Kidney (tissue), 13 donors: ENCODE measurements at regions not wholly inside any gene's neighbourhood (a gene's known extent, or its start where the extent isn't known, plus 50 kb on each side); places are given as distances from the start of the nearest gene placed in this dataset.

ENCODE experiments used
- DNase-seq, 5 donors: peaks; one replicate each; pipeline ENCODE4 v3.0.0-alpha.2; 2013 to 2020
- FAIRE-seq: peaks from 2 replicates; lab custom pipeline; 2012; peaks lifted over from hg19 to GRCh38; lab: Jason Lieb, UNC
- H3K27ac ChIP-seq, 2 donors: one replicate each; pipeline ENCODE4 v1.7.0; 2013; ENCODE audit warnings: low read depth in 2 of 2, low read length in 2 of 2, inconsistent platforms in 1 of 2
- H3K27me3 ChIP-seq: one replicate; pipeline ENCODE4 v1.7.1; 2013; ENCODE audit warnings: low read length, inconsistent platforms; ENCODE audit not compliant: control insufficient read depth, insufficient read depth
- H3K36me3 ChIP-seq, 3 donors: one replicate each; pipeline versions ENCODE4 v1.7.0 to v1.7.1; 2013; ENCODE audit warnings: low read length in 3 of 3, control low read depth in 1 of 3, inconsistent platforms in 1 of 3; ENCODE audit not compliant: insufficient read depth in 3 of 3, control insufficient read depth in 2 of 3
- H3K4me1 ChIP-seq, 3 donors: one replicate each; pipeline versions ENCODE4 v1.7.0 to v1.7.1; 2013; ENCODE audit warnings: low read length in 3 of 3, inconsistent platforms in 1 of 3, low read depth in 1 of 3; ENCODE audit not compliant: control insufficient read depth in 2 of 3, insufficient read depth in 2 of 3
- H3K4me3 ChIP-seq, 3 donors: one replicate each; pipeline versions ENCODE4 v1.7.0 to v1.8.1; 2013; ENCODE audit warnings: low read length in 3 of 3, control low read depth in 1 of 3, inconsistent platforms in 1 of 3
- H3K9ac ChIP-seq, 3 donors: one replicate each; pipeline versions ENCODE4 v1.7.0 to v1.7.1; 2013; ENCODE audit warnings: low read length in 3 of 3, control low read depth in 1 of 3, inconsistent platforms in 1 of 3
- H3K9me3 ChIP-seq, 3 donors: one replicate each; pipeline versions ENCODE4 v1.7.0 to v1.7.1; 2013; ENCODE audit warnings: low read length in 3 of 3, control low read depth in 1 of 3, inconsistent platforms in 1 of 3; ENCODE audit not compliant: control insufficient read depth in 2 of 3, insufficient read depth in 1 of 3
- intact Hi-C: fragments of 100-400 bp; cut with DNase I; formaldehyde crosslinking; loops from one replicate; pipeline ENCODE4 v1.11.1; 2022
- TF ChIP-seq, protein P1 (sequence below): IDR thresholded peaks from 3 replicates; pipeline ENCODE4 v1.5.1; 2012; ENCODE audit warnings: mild to moderate bottlenecking, moderate library complexity, borderline replicate concordance; ENCODE audit not compliant: insufficient read depth; ENCODE audit errors: extremely low read depth
- donor health status: control.
- donor health status: control.
- donor health status: control.
- donor health status: control.
- donor health status: control.
- donor health status: DM: yes; HTN: yes; CAD: no.
- donor health status: Normal renal cell carcinoma (clear cell type).

DNA sequence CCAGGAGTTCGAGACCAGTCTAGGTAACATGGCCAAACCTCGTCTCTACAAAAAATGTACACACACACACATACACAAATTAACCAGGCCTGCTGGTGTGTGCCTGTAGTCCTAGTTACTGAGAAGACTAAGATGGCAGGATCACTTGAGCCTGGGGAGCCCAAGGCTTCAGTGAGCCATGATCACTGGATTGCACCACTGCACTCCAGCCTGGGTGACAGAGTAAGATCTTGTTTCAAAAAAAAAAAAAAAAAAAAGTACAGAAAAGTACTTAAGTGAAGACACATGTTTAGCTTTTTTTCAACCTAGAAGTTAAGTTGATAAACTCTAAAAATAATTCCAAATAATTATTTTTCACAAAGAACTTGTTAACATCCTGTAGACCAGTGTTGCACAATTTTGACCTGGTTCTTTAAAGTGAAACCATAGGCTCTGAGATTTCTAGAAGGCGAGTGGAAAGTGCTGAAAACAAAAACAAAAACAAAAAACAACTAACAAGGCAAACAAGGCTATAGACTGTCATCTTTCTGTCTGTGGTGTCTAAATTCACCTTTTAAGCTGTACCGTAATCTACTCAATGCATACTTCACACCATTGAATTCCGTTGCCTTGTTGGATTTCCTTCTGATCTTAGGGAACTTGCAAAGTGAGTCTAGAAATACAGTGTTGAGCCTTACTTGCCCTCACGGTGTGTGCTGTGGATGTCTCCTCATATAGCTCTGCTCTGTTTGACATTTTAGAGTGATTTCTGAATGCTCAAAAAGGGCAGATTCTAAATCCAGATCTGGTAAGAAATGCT, 63.5 kb downstream of the CHST2 start:
- no peak overlapping the region for H3K4me3 ChIP-seq
- H3K27ac ChIP-seq: no peak overlapping the region
- TF ChIP-seq, protein P1, sequence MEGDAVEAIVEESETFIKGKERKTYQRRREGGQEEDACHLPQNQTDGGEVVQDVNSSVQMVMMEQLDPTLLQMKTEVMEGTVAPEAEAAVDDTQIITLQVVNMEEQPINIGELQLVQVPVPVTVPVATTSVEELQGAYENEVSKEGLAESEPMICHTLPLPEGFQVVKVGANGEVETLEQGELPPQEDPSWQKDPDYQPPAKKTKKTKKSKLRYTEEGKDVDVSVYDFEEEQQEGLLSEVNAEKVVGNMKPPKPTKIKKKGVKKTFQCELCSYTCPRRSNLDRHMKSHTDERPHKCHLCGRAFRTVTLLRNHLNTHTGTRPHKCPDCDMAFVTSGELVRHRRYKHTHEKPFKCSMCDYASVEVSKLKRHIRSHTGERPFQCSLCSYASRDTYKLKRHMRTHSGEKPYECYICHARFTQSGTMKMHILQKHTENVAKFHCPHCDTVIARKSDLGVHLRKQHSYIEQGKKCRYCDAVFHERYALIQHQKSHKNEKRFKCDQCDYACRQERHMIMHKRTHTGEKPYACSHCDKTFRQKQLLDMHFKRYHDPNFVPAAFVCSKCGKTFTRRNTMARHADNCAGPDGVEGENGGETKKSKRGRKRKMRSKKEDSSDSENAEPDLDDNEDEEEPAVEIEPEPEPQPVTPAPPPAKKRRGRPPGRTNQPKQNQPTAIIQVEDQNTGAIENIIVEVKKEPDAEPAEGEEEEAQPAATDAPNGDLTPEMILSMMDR: no peak
- no peaks in the 10 kb centered on the region for H3K27me3 ChIP-seq
- H3K9me3 ChIP-seq: peaks cover 0 to 4% (median 0%) of the 10 kb centered on the region in 3 donors
- no peaks in the 10 kb centered on the region for H3K36me3 ChIP-seq
- DNase-seq: peak in 2 of 5 donors; percentile 20 to 31
- intact Hi-C loops: no loop called here
- FAIRE-seq: no peak
- no peak overlapping the region for H3K9ac ChIP-seq
- no peaks in the 10 kb centered on the region for H3K4me1 ChIP-seq

DNA sequence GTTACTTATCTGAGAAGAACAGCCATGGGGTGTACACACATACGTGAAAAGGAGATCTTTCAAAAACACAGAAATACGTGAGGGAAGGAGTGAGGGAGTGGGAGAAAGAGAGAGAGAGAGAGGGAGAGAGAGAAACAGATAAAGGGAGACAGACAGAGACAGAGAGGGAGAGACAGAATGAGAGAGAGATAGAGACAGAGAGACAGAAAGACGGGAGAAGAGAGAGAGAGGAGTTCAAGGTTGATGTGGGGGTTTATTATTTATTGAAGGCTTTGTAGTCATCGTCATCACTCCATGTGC, 64.0 kb downstream of the CHST2 start:
- TF ChIP-seq, protein P1: no peak
- DNase-seq (no peak), FAIRE-seq (no peak)
- no peak overlapping the region for H3K9ac ChIP-seq
- H3K9me3 ChIP-seq: peaks cover 0 to 4% (median 0%) of the 10 kb centered on the region in 3 donors
- intact Hi-C loops: no loop called here
- no peaks in the 10 kb centered on the region for H3K36me3 ChIP-seq
- no peaks in the 10 kb centered on the region for H3K27me3 ChIP-seq
- H3K4me1 ChIP-seq: no peaks in the 10 kb centered on the region
- no peak overlapping the region for H3K4me3 ChIP-seq
- H3K27ac ChIP-seq: no peak overlapping the region

DNA sequence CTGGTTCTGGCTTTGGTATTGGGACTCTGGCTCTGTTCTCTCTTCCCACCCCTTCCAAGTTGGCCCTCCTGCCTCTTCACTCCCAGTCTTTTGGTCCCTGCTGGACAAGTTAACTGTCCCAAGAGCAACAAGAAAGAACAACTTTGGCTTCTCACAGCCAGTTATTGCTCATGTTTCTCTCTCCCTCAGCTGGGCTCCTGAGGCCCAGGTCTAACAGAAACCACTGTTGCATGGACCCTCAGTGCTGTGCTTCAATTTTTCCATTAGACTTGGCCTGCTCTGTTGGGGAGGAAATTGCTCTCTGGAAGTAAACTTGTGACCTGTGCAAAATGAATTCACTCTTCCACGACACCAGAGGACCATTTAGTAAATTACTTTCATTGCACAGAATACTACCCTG, 64.5 kb downstream of the CHST2 start:
- DNase-seq (no peak), FAIRE-seq (no peak)
- TF ChIP-seq, protein P1: no peak
- intact Hi-C loops: no loop called here
- Histone ChIP-seq H3K4me1 (no peaks in the 10 kb centered on the region), H3K9me3 (peaks cover 0 to 4% (median 0%) of the 10 kb centered on the region in 3 donors), H3K27me3 (no peaks in the 10 kb centered on the region), H3K9ac (no peak overlapping the region), H3K36me3 (no peaks in the 10 kb centered on the region), H3K27ac (no peak overlapping the region), H3K4me3 (no peak overlapping the region)
